Esophagus squamous epithelium (tissue), 4 donors: ENCODE measurements at regions not wholly inside any gene's neighbourhood (a gene's known extent, or its start where the extent isn't known, plus 50 kb on each side); places are given as distances from the start of the nearest gene placed in this dataset.

Experiments
- POLR2A ChIP-seq, 4 donors: fragments of 450-650 bp; IDR thresholded peaks; one replicate each; pipeline ENCODE4 v1.6.1; 2017; ENCODE audit warnings: antibody characterized with exemption in 4 of 4, mild to moderate bottlenecking in 4 of 4, moderate library complexity in 3 of 4
- TF ChIP-seq, protein P1 (sequence below), 6 experiments: fragments of 450-650 bp in 4 of 6; fragments of 200-600 bp in 2 of 6; sonication (generic) in 2 of 6; IDR thresholded peaks; one replicate each; pipeline ENCODE4 v1.5.1; 2016 to 2019; ENCODE audit warnings: antibody characterized with exemption in 6 of 6, mild to moderate bottlenecking in 4 of 6, moderate library complexity in 4 of 6

DNA sequence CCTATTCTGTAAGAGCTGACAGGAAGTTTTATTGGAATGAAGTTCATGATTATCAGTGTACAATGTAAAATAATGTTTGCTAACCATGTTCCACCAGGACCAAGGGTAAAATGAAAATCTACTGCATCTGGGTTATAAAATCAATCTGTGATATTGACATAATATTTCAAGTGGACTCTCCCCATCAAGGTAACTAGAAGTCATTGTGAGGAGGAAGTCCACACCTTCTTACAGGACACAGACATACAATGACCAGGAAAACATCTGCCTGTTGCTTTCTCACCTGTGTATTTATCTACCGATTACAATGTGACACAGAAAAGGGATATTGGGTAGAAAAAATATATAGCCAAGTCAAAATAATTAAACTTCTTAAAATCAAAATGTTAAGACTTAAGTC lies 140.7 kb upstream of the RFC3 start:
- TF ChIP-seq, protein P1, sequence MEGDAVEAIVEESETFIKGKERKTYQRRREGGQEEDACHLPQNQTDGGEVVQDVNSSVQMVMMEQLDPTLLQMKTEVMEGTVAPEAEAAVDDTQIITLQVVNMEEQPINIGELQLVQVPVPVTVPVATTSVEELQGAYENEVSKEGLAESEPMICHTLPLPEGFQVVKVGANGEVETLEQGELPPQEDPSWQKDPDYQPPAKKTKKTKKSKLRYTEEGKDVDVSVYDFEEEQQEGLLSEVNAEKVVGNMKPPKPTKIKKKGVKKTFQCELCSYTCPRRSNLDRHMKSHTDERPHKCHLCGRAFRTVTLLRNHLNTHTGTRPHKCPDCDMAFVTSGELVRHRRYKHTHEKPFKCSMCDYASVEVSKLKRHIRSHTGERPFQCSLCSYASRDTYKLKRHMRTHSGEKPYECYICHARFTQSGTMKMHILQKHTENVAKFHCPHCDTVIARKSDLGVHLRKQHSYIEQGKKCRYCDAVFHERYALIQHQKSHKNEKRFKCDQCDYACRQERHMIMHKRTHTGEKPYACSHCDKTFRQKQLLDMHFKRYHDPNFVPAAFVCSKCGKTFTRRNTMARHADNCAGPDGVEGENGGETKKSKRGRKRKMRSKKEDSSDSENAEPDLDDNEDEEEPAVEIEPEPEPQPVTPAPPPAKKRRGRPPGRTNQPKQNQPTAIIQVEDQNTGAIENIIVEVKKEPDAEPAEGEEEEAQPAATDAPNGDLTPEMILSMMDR (IDR thresholded peaks at IDR 0.05), result no peak
- no peak for TF ChIP-seq POLR2A (IDR thresholded peaks at IDR 0.05)
